ENCODE measurements at regions not wholly inside any gene's neighbourhood (a gene's known extent, or its start where the extent isn't known, plus 50 kb on each side); places are given as distances from the start of the nearest gene placed in this dataset.

- CTCF ChIA-PET: no interaction called here
- intact Hi-C loops (cut with micrococcal nuclease; ENCODE audit: unreplicated experiment): no loop called here
- H3K36me3 Mint-ChIP-seq (ENCODE audit: insufficient read depth, unreplicated experiment): no peaks in the 10 kb centered on the region
Observed at GRCh38 chr14:38339696-38340095, 83.8 kb upstream of the CLEC14A start.

DNA sequence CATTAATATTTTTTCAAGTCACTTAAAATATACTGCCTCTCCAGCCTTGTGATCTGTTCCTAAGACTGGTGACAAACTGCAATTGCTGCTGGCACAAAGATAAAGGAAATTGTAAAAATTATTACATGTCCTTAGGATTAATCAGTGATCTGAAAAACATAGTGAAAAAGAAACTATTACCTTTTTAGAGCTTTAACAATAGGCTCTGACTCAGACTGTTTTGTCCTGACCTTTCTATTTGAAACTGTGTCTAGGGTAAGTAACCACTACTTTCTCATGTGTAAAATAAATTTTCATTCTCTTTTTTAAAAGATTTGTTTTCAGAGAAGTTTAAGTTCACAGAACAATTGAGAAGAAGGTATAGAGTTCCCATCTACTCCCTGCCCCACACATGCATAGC is 80.4 kb upstream of the CLEC14A start:
- intact Hi-C loops (cut with micrococcal nuclease; ENCODE audit: unreplicated experiment): no loop called here
- H3K27me3 Mint-ChIP-seq (ENCODE audit: insufficient read depth, unreplicated experiment): no peaks in the 10 kb centered on the region
- CTCF ChIA-PET: no interaction called here

More at GRCh38 chr14:38339696-38340095, 83.8 kb upstream of the CLEC14A start:
- H3K27ac Mint-ChIP-seq (ENCODE audit: unreplicated experiment): no peak overlapping the region
- no peak for TF ChIP-seq CTCF (IDR thresholded peaks at IDR 0.05; ENCODE audit: insufficient read depth in 1 of 2, low read depth in 1 of 2, low read length in 1 of 2, severe bottlenecking in 1 of 2, unreplicated experiment in 1 of 2)
- no peaks in the 10 kb centered on the region for H3K27me3 Mint-ChIP-seq (ENCODE audit: insufficient read depth, unreplicated experiment)
- POLR2A ChIA-PET: no interaction called here
- BruUV-seq (replicated peaks): no TSS peak
- no peaks in the 10 kb centered on the region for H3K27me3 ChIP-seq (replicated peaks; ENCODE audit: control insufficient read depth, insufficient read depth, low read length)
- no peaks in the 10 kb centered on the region for H3K36me3 ChIP-seq (ENCODE audit: control insufficient read depth, insufficient read depth, low read length)
- H3K9me3 ChIP-seq: no peaks in the 10 kb centered on the region
- peaks cover 3% of the 10 kb centered on the region for H3K9me3 Mint-ChIP-seq (ENCODE audit: unreplicated experiment)
- H3K4me1 Mint-ChIP-seq (ENCODE audit: low read depth, unreplicated experiment): no peaks in the 10 kb centered on the region
- no peak overlapping the region for H3K4me3 ChIP-seq (ENCODE audit: low read depth, low read length)
- no peak for DNase-seq
- no peaks in the 10 kb centered on the region for H3K4me1 ChIP-seq
- no peak overlapping the region for H3K4me3 Mint-ChIP-seq (ENCODE audit: unreplicated experiment)

DNA sequence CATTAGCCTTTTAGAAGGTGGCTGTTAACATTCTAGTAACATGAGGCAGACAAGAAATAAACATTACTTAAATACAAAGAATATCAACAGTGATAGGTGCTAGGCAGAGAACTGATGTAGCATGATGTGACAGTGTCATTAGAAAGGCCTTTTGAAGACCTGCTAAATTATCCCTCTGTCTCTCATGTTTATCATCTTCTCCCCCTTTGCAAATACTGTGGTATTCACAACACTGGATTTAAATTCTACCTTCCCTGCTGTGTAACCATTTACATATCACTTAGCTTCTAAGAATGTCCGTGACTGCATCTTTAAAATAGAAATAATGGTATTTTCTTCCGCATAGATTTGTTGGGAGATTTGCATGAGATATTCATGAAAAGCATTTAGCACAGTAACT is 74.4 kb upstream of the CLEC14A start:
- CTCF ChIA-PET: no interaction called here

More for the DNA sequence above, 80.4 kb upstream of the CLEC14A start:
- no peaks in the 10 kb centered on the region for H3K9me3 Mint-ChIP-seq (ENCODE audit: unreplicated experiment)
- no peaks in the 10 kb centered on the region for H3K4me1 Mint-ChIP-seq (ENCODE audit: low read depth, unreplicated experiment)
- no peak overlapping the region for H3K27ac Mint-ChIP-seq (ENCODE audit: unreplicated experiment)
- DNase-seq: no peak
- Histone ChIP-seq H3K27me3 (replicated peaks; ENCODE audit: control insufficient read depth, insufficient read depth, low read length) (no peaks in the 10 kb centered on the region), H3K9me3 (no peaks in the 10 kb centered on the region), H3K4me3 (ENCODE audit: low read depth, low read length) (no peak overlapping the region), H3K4me1 (no peaks in the 10 kb centered on the region), H3K36me3 (ENCODE audit: control insufficient read depth, insufficient read depth, low read length) (no peaks in the 10 kb centered on the region)
- H3K36me3 Mint-ChIP-seq (ENCODE audit: insufficient read depth, unreplicated experiment): no peaks in the 10 kb centered on the region
- BruUV-seq (replicated peaks): no TSS peak
- H3K4me3 Mint-ChIP-seq (ENCODE audit: unreplicated experiment): no peak overlapping the region
- POLR2A ChIA-PET: no interaction called here
- no peak for TF ChIP-seq CTCF (IDR thresholded peaks at IDR 0.05; ENCODE audit: insufficient read depth in 1 of 2, low read depth in 1 of 2, low read length in 1 of 2, severe bottlenecking in 1 of 2, unreplicated experiment in 1 of 2)

More for the DNA sequence above, 74.4 kb upstream of the CLEC14A start:
- Mint-ChIP-seq H3K27ac (ENCODE audit: unreplicated experiment) (no peak overlapping the region), H3K36me3 (ENCODE audit: insufficient read depth, unreplicated experiment) (no peaks in the 10 kb centered on the region), H3K4me3 (ENCODE audit: unreplicated experiment) (no peak overlapping the region), H3K27me3 (ENCODE audit: insufficient read depth, unreplicated experiment) (no peaks in the 10 kb centered on the region), H3K9me3 (ENCODE audit: unreplicated experiment) (no peaks in the 10 kb centered on the region), H3K4me1 (ENCODE audit: low read depth, unreplicated experiment) (no peaks in the 10 kb centered on the region)
- Histone ChIP-seq H3K27me3 (replicated peaks; ENCODE audit: control insufficient read depth, insufficient read depth, low read length) (no peaks in the 10 kb centered on the region), H3K9me3 (no peaks in the 10 kb centered on the region), H3K36me3 (ENCODE audit: control insufficient read depth, insufficient read depth, low read length) (no peaks in the 10 kb centered on the region), H3K4me3 (ENCODE audit: low read depth, low read length) (no peak overlapping the region), H3K4me1 (no peaks in the 10 kb centered on the region)
- POLR2A ChIA-PET: no interaction called here
- no peak for DNase-seq
- intact Hi-C loops (cut with micrococcal nuclease; ENCODE audit: unreplicated experiment): no loop called here
- BruUV-seq (replicated peaks): no TSS peak
- no peak for TF ChIP-seq CTCF (IDR thresholded peaks at IDR 0.05; ENCODE audit: insufficient read depth in 1 of 2, low read depth in 1 of 2, low read length in 1 of 2, severe bottlenecking in 1 of 2, unreplicated experiment in 1 of 2)

Data from Caco-2 (cell line).